Ovary (tissue), 7 donors: ENCODE measurements at regions not wholly inside any gene's neighbourhood (a gene's known extent, or its start where the extent isn't known, plus 50 kb on each side); places are given as distances from the start of the nearest gene placed in this dataset.

Source experiments
- DNase-seq, 5 donors: peaks; one replicate each; pipeline ENCODE4 v3.0.0-alpha.2; 2019 to 2020
- H3K27ac ChIP-seq, 2 donors: fragments of 200-600 bp; one replicate each; pipeline versions ENCODE4 v1.5.1 to v1.8.0; 2019 to 2022
- H3K27me3 ChIP-seq: fragments of 200-600 bp; one replicate; pipeline ENCODE4 v1.8.0; 2022
- H3K36me3 ChIP-seq: fragments of 200-600 bp; sonication (generic); one replicate; pipeline ENCODE4 v1.5.1; 2019
- H3K4me1 ChIP-seq: one replicate; pipeline ENCODE4 v1.8.1; 2013; ENCODE audit warnings: mild to moderate bottlenecking, moderate library complexity; ENCODE audit not compliant: insufficient read depth
- H3K4me3 ChIP-seq: fragments of 200-600 bp; sonication (generic); one replicate; pipeline ENCODE4 v1.5.1; 2017
- H3K9me3 ChIP-seq, 2 donors: fragments of 200-600 bp in 1 of 2; sonication (generic) in 1 of 2; one replicate each; pipeline versions ENCODE4 v1.5.1 to v1.8.1; 2013 to 2019; ENCODE audit warnings: mild to moderate bottlenecking in 1 of 2, moderate library complexity in 1 of 2
- CTCF ChIP-seq, 3 donors: fragments of 450-650 bp in 2 of 3; fragments of 200-600 bp in 1 of 3; IDR thresholded peaks; one replicate each; pipeline versions ENCODE4 v1.5.1 to v1.8.0; 2016 to 2022; ENCODE audit warnings: antibody characterized with exemption in 3 of 3, mild to moderate bottlenecking in 1 of 3
- EP300 ChIP-seq: sonication (generic); formaldehyde crosslinking; IDR thresholded peaks from one replicate; pipeline ENCODE4 v1.6.1; 2017; ENCODE audit warnings: antibody characterized with exemption
- POLR2A ChIP-seq: fragments of 450-650 bp; IDR thresholded peaks from one replicate; pipeline ENCODE4 v1.6.1; 2017; ENCODE audit warnings: antibody characterized with exemption, mild to moderate bottlenecking, moderate library complexity
- WGBS, 3 donors: extraction: QIAGEN DNeasy Blood & Tissue Kit in 1 of 3; methylation state at CpG; one replicate each; pipeline versions ENCODE4 v1.1.5 to v1.1.7; 2013 to 2017; 5-methylcytosine and 5-hydroxymethylcytosine counted together
- intact Hi-C, 4 donors: fragments of 100-400 bp; cut with DNase I; formaldehyde crosslinking; loops; one replicate each; pipeline versions ENCODE4 v1.11.0 to v1.15.1; 2022 to 2023
- donor health status: DM: no; HTN: no; CAD: no; lungs with moderate emphysema.
- donor health status: DM: no; HTN: no; CAD: no.
- donor health status: Bipolar disorder and iron deficiency.
- donor health status: DM: no; HTN: no; CAD: no.
- donor health status: DM: yes; HTN: yes; CAD: no.

GRCh38 chr2:111647359-111647758, 236.6 kb downstream of the ANAPC1 start:
- 71 to 82% (median 80%) methylated on average over 3 of the region's 3 CpGs for WGBS, 3 donors
- no peaks in the 10 kb centered on the region for H3K4me1 ChIP-seq
- H3K27ac ChIP-seq: no peak overlapping the region
- H3K4me3 ChIP-seq: no peak overlapping the region
- TF ChIP-seq CTCF (IDR thresholded peaks at IDR 0.05) (no peak), POLR2A (no peak), EP300 (no peak)
- no peaks in the 10 kb centered on the region for H3K27me3 ChIP-seq
- H3K9me3 ChIP-seq: no peaks in the 10 kb centered on the region
- H3K36me3 ChIP-seq: no peaks in the 10 kb centered on the region
- intact Hi-C loops: no loop called here
- DNase-seq: no peak

- Histone ChIP-seq H3K27ac (no peak overlapping the region), H3K4me1 (no peaks in the 10 kb centered on the region), H3K27me3 (no peaks in the 10 kb centered on the region), H3K36me3 (no peaks in the 10 kb centered on the region), H3K9me3 (no peaks in the 10 kb centered on the region), H3K4me3 (no peak overlapping the region)
- DNase-seq: no peak
- 90 to 93% (median 93%) methylated on average over 4 of the region's 4 CpGs for WGBS, 3 donors
- TF ChIP-seq POLR2A: no peak
- no peak for TF ChIP-seq EP300
- no peak for TF ChIP-seq CTCF (IDR thresholded peaks at IDR 0.05)
- intact Hi-C loops: no loop called here
Observed at GRCh38 chr2:111652038-111652437, 232.0 kb downstream of the ANAPC1 start.

GRCh38 chr2:111652681-111653080, 231.3 kb downstream of the ANAPC1 start:
- no peaks in the 10 kb centered on the region for H3K27me3 ChIP-seq
- H3K9me3 ChIP-seq: no peaks in the 10 kb centered on the region
- H3K4me1 ChIP-seq: no peaks in the 10 kb centered on the region
- DNase-seq: no peak
- intact Hi-C loops: no loop called here
- TF ChIP-seq CTCF (IDR thresholded peaks at IDR 0.05) (no peak), EP300 (no peak), POLR2A (no peak)
- H3K4me3 ChIP-seq: no peak overlapping the region
- WGBS, 3 donors: 22 to 49% (median 26%) methylated on average over 1 of the region's 1 CpG
- H3K36me3 ChIP-seq: no peaks in the 10 kb centered on the region
- no peak overlapping the region for H3K27ac ChIP-seq

GRCh38 chr2:111653103-111653624, 230.8 kb downstream of the ANAPC1 start:
- Histone ChIP-seq H3K9me3 (no peaks in the 10 kb centered on the region), H3K36me3 (no peaks in the 10 kb centered on the region), H3K4me1 (no peaks in the 10 kb centered on the region), H3K27ac (no peak overlapping the region), H3K4me3 (no peak overlapping the region), H3K27me3 (no peaks in the 10 kb centered on the region)
- no peak for DNase-seq
- intact Hi-C loops: no loop called here
- TF ChIP-seq EP300: no peak
- TF ChIP-seq CTCF (IDR thresholded peaks at IDR 0.05): no peak
- TF ChIP-seq POLR2A: no peak
- WGBS, 3 donors: 80 to 87% (median 85%) methylated on average over 1 of the region's 1 CpG

- Histone ChIP-seq H3K27ac (no peak overlapping the region), H3K27me3 (no peaks in the 10 kb centered on the region), H3K4me1 (no peaks in the 10 kb centered on the region), H3K4me3 (no peak overlapping the region), H3K36me3 (no peaks in the 10 kb centered on the region), H3K9me3 (no peaks in the 10 kb centered on the region)
- intact Hi-C loops: no loop called here
- WGBS, 3 donors: 69 to 86% (median 70%) methylated on average over 4 of the region's 4 CpGs
- no peak for DNase-seq
- TF ChIP-seq POLR2A: no peak
- TF ChIP-seq CTCF (IDR thresholded peaks at IDR 0.05): no peak
- no peak for TF ChIP-seq EP300
Observed at GRCh38 chr2:111653913-111654312, 230.1 kb downstream of the ANAPC1 start.
